SU-DHL-6 (cell line): ENCODE measurements at regions not wholly inside any gene's neighbourhood (a gene's known extent, or its start where the extent isn't known, plus 50 kb on each side); places are given as distances from the start of the nearest gene placed in this dataset.

Experiments used
- H2AFZ ChIP-seq: fragments of 200-600 bp; sonication (generic); 2 replicates; pipeline ENCODE4 v1.6.1; 2014; ENCODE audit warnings: low read depth, mild to moderate bottlenecking, moderate library complexity, mixed read lengths, antibody characterized with exemption, low read length; ENCODE audit not compliant: severe bottlenecking
- H3F3A ChIP-seq: fragments of 200-600 bp; shearing (Covaris generic); 2 replicates; pipeline ENCODE4 v1.6.0; 2016; ENCODE audit warnings: antibody characterized with exemption, mild to moderate bottlenecking; ENCODE audit not compliant: insufficient read depth
- H3K27ac ChIP-seq: fragments of 200-600 bp; sonication (generic); 2 replicates; pipeline ENCODE4 v1.5.1; 2016; ENCODE audit warnings: low read depth, mild to moderate bottlenecking, low read length, moderate library complexity, mixed read lengths
- H3K27me3 ChIP-seq: fragments of 200-600 bp; sonication (generic), shearing (Covaris generic); 2 replicates; pipeline ENCODE4 v1.6.0; 2014; ENCODE audit warnings: mild to moderate bottlenecking, low read length
- H3K36me3 ChIP-seq: fragments of 200-600 bp; sonication (generic); 2 replicates; pipeline ENCODE4 v1.6.1; 2014; ENCODE audit warnings: mild to moderate bottlenecking, low read length, mixed read lengths
- H3K4me2 ChIP-seq: fragments of 300-600, 200-600 bp; shearing (Covaris generic), sonication (generic); 2 replicates; pipeline ENCODE4 v1.6.0; 2014; ENCODE audit warnings: low read length, low read depth, mild to moderate bottlenecking; ENCODE audit not compliant: poor library complexity, severe bottlenecking
- H3K4me3 ChIP-seq: fragments of 200-600 bp; sonication (generic); 2 replicates; pipeline ENCODE4 v1.5.1; 2014; ENCODE audit warnings: antibody characterized with exemption, low read length, mild to moderate bottlenecking, mixed read lengths; ENCODE audit not compliant: insufficient read depth, poor library complexity, severe bottlenecking
- H3K79me2 ChIP-seq: fragments of 200-600 bp; sonication (generic); 2 replicates; pipeline ENCODE4 v1.6.1; 2014; ENCODE audit warnings: mild to moderate bottlenecking, low read length, moderate library complexity; ENCODE audit not compliant: insufficient read depth
- H3K9ac ChIP-seq: fragments of 200-600 bp; sonication (generic); 2 replicates; pipeline ENCODE4 v1.7.0; 2014; ENCODE audit warnings: mild to moderate bottlenecking, low read length
- H3K9me2 ChIP-seq: fragments of 200-600 bp; sonication (generic); replicated peaks from 2 replicates; pipeline ENCODE4 v1.6.1; 2014; ENCODE audit warnings: low read length; ENCODE audit not compliant: insufficient read depth
- H3K9me3 ChIP-seq: fragments of 200-600 bp; sonication (generic); 2 replicates; pipeline ENCODE4 v1.6.1; 2014; ENCODE audit warnings: low read length, mixed read lengths; ENCODE audit not compliant: insufficient read depth
- H4K20me1 ChIP-seq: fragments of 200-600 bp; sonication (generic); 2 replicates; pipeline ENCODE4 v1.6.1; 2014; ENCODE audit warnings: low read depth, mild to moderate bottlenecking, antibody characterized with exemption, low read length, moderate library complexity, mixed read lengths
- EZH2phosphoT487 ChIP-seq: fragments of 200-600 bp; sonication (generic), shearing (Covaris generic); conservative IDR thresholded peaks from 2 replicates; pipeline ENCODE4 v1.6.1; 2018; ENCODE audit warnings: mild to moderate bottlenecking, antibody characterized with exemption, low read length, moderate library complexity, mixed read lengths
- TF ChIP-seq, protein P1 (sequence below): fragments of 200-600 bp; sonication (generic); IDR thresholded peaks from one replicate; pipeline ENCODE4 v1.5.1; 2017; ENCODE audit warnings: antibody characterized with exemption, mild to moderate bottlenecking, low read length, moderate library complexity; ENCODE audit not compliant: insufficient read depth, poor library complexity, severe bottlenecking

DNA sequence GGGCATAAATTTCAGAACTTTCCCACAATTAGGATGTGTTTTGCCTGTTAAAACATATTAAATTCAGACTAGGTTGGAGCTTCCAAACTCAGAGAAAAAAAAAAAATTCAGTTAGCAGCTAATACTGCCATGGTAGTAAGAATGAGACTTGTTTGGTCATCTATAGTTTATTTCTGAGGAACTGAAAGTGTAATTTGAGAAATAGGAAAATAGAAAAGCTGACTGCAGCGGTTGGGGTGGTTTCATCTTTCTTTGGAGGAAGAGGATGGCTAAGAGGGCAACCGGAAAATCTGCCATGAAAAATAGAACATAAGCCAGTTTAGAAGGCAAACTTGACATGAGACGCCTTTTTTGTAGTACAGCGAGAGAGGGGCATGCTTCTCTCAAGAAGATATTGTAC lies 371.2 kb upstream of the ROBO2 start:
- no peak overlapping the region for H3K4me3 ChIP-seq
- no peaks in the 10 kb centered on the region for H3K9me3 ChIP-seq
- no peaks in the 10 kb centered on the region for H3K27me3 ChIP-seq
- no peaks in the 10 kb centered on the region for H3F3A ChIP-seq
- H3K9ac ChIP-seq = no peak overlapping the region
- no peaks in the 10 kb centered on the region for H4K20me1 ChIP-seq
- no peak overlapping the region for H3K27ac ChIP-seq
- no peak for TF ChIP-seq EZH2phosphoT487
- TF ChIP-seq, protein P1, sequence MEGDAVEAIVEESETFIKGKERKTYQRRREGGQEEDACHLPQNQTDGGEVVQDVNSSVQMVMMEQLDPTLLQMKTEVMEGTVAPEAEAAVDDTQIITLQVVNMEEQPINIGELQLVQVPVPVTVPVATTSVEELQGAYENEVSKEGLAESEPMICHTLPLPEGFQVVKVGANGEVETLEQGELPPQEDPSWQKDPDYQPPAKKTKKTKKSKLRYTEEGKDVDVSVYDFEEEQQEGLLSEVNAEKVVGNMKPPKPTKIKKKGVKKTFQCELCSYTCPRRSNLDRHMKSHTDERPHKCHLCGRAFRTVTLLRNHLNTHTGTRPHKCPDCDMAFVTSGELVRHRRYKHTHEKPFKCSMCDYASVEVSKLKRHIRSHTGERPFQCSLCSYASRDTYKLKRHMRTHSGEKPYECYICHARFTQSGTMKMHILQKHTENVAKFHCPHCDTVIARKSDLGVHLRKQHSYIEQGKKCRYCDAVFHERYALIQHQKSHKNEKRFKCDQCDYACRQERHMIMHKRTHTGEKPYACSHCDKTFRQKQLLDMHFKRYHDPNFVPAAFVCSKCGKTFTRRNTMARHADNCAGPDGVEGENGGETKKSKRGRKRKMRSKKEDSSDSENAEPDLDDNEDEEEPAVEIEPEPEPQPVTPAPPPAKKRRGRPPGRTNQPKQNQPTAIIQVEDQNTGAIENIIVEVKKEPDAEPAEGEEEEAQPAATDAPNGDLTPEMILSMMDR = no peak
- H2AFZ ChIP-seq = no peak overlapping the region
- no peaks in the 10 kb centered on the region for H3K36me3 ChIP-seq
- no peaks in the 10 kb centered on the region for H3K9me2 ChIP-seq
- no peaks in the 10 kb centered on the region for H3K79me2 ChIP-seq
- H3K4me2 ChIP-seq = no peak overlapping the region

DNA sequence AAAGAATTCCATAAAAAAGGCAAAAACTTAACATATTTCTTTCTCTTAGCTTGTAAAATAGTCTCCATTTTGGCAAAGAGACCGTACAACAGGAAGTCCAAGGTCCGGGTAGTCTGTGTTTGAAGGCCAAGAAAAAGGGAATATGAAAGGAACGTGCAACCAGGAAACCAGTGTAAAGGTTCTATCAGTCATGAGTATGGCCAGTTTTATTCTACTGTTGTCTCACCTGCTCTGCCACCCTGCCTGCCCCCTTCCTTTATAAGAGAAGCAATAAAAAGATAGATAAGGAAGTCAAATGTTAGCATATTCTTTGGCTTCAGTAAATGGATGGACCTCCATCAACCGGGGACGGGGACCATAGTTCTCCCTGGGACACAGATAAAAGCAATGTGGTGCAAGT lies 370.6 kb upstream of the ROBO2 start:
- Histone ChIP-seq H3K79me2 (no peaks in the 10 kb centered on the region), H3K27ac (no peak overlapping the region), H3K9me3 (no peaks in the 10 kb centered on the region), H4K20me1 (no peaks in the 10 kb centered on the region), H3K27me3 (no peaks in the 10 kb centered on the region), H3K4me3 (no peak overlapping the region), H3K36me3 (no peaks in the 10 kb centered on the region), H3F3A (no peaks in the 10 kb centered on the region), H3K9me2 (no peaks in the 10 kb centered on the region), H3K9ac (no peak overlapping the region), H2AFZ (no peak overlapping the region), H3K4me2 (no peak overlapping the region)
- TF ChIP-seq, protein P1 = no peak
- TF ChIP-seq EZH2phosphoT487 = no peak

DNA sequence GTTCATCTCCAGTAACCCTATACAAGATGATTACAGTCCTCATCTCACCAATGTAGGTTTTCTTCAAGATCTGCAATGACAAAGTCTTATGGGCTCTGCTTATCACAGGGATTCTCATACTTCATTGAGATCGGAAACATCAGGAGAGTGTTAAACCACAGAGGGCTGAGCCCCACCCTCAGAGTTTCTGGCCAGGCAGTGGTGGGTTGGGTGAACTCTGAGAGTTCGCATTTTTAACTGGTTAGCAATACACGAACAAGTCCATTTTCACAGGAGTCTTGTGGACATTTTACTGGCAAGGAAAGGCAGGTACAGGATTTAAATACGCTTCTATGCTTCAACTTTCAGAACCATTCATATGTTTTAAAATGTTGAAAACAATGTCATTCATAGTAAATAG lies 366.7 kb upstream of the ROBO2 start:
- Histone ChIP-seq H3K27ac (no peak overlapping the region), H3K27me3 (no peaks in the 10 kb centered on the region), H3K9me3 (no peaks in the 10 kb centered on the region), H3K36me3 (no peaks in the 10 kb centered on the region), H3K4me3 (no peak overlapping the region), H3K9me2 (no peaks in the 10 kb centered on the region), H2AFZ (no peak overlapping the region), H3K4me2 (no peak overlapping the region), H3F3A (no peaks in the 10 kb centered on the region), H3K9ac (no peak overlapping the region), H3K79me2 (no peaks in the 10 kb centered on the region), H4K20me1 (no peaks in the 10 kb centered on the region)
- no peak for TF ChIP-seq EZH2phosphoT487
- TF ChIP-seq, protein P1 = no peak

DNA sequence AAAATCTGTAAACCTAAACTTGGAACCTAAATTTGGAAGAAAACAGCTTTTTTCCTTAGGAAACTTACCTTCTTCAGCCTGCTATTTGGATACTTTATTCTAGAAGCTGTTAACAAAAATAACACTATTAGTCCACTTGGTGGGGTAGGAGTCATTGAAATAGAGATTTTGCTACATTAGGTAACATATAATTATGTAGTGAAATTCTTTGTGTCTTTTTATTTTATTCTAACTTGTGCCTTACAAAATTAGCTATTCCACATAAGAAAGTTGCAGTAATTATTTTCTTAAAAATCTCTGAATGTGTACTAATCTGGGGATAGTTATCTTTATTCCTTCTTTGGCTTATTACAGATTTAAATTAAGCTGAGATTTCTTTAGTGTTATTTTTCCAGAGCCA lies 360.4 kb upstream of the ROBO2 start:
- H3K9me3 ChIP-seq = no peaks in the 10 kb centered on the region
- no peak overlapping the region for H3K4me3 ChIP-seq
- H3K27ac ChIP-seq = no peak overlapping the region
- H3K27me3 ChIP-seq = no peaks in the 10 kb centered on the region
- TF ChIP-seq, protein P1 = no peak
- no peak for TF ChIP-seq EZH2phosphoT487
- H3K9me2 ChIP-seq = no peaks in the 10 kb centered on the region
- no peaks in the 10 kb centered on the region for H4K20me1 ChIP-seq
- no peak overlapping the region for H3K4me2 ChIP-seq
- H3K9ac ChIP-seq = no peak overlapping the region
- H3K79me2 ChIP-seq = no peaks in the 10 kb centered on the region
- H2AFZ ChIP-seq = no peak overlapping the region
- H3K36me3 ChIP-seq = no peaks in the 10 kb centered on the region
- no peaks in the 10 kb centered on the region for H3F3A ChIP-seq
